GM13977 (cell line): ENCODE measurements at regions not wholly inside any gene's neighbourhood (a gene's known extent, or its start where the extent isn't known, plus 50 kb on each side); places are given as distances from the start of the nearest gene placed in this dataset.
"Not testable (repeated sequence)": the region's sequence is repeated elsewhere in the genome, so short reads cannot be mapped to it uniquely, and the experiment has no call there.

Experiments
- DNase-seq: peaks from one replicate; pipeline ENCODE4 v3.0.0; 2012; ENCODE audit warnings: low spot score
- in situ Hi-C: fragments of 300-500 bp; cut with MboI; formaldehyde crosslinking; loops from one replicate; pipeline ENCODE4 v1.12.0; 2022; ENCODE audit warnings: low sequenced_read_pairs, low pct_unique_long_range_greater_than_20kb, mixed read lengths, inconsistent platforms; ENCODE audit not compliant: unreplicated experiment
- TF ChIP-seq, protein P1 (sequence below): IDR thresholded peaks from 2 replicates; pipeline ENCODE4 v1.5.1; 2012; ENCODE audit warnings: mild to moderate bottlenecking, control low read depth; ENCODE audit not compliant: insufficient read depth; ENCODE audit errors: extremely low read depth, missing control alignments

DNA sequence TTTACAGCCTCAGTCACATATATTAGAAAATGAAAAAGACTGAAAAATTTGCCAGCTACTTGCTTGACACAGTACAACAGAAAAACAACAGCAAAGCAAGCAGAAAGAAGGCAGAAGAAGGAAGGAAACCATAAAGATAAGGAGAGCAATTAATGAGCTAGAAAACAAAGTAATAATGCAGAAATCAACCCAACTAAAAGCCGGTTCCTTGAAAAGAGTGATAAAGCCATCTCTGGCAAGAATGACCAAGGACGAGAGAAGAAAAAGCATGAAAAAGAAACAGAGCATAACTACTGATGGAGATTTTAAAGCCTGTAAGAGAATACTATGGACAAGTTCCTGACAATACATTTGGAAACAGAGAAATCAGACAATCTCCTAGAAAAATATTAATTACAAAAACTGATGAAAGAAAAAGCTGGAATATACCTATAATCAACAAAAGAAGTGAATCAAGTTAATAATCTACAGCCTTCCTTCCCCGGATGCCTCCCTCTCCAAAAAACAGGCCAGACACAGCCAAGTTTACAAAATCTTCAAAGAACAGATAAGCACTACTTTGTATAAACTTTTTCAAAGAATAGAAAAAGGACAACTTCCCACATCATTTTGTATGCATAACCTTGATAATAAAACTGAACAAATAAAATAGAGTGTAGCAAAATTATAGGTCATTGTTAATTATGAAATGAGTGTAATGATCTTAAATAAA is 204.0 kb downstream of the BAMBI start:
- DNase-seq, result no peak
- in situ Hi-C loops, result no loop called here
- TF ChIP-seq, protein P1, sequence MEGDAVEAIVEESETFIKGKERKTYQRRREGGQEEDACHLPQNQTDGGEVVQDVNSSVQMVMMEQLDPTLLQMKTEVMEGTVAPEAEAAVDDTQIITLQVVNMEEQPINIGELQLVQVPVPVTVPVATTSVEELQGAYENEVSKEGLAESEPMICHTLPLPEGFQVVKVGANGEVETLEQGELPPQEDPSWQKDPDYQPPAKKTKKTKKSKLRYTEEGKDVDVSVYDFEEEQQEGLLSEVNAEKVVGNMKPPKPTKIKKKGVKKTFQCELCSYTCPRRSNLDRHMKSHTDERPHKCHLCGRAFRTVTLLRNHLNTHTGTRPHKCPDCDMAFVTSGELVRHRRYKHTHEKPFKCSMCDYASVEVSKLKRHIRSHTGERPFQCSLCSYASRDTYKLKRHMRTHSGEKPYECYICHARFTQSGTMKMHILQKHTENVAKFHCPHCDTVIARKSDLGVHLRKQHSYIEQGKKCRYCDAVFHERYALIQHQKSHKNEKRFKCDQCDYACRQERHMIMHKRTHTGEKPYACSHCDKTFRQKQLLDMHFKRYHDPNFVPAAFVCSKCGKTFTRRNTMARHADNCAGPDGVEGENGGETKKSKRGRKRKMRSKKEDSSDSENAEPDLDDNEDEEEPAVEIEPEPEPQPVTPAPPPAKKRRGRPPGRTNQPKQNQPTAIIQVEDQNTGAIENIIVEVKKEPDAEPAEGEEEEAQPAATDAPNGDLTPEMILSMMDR, result no peak

DNA sequence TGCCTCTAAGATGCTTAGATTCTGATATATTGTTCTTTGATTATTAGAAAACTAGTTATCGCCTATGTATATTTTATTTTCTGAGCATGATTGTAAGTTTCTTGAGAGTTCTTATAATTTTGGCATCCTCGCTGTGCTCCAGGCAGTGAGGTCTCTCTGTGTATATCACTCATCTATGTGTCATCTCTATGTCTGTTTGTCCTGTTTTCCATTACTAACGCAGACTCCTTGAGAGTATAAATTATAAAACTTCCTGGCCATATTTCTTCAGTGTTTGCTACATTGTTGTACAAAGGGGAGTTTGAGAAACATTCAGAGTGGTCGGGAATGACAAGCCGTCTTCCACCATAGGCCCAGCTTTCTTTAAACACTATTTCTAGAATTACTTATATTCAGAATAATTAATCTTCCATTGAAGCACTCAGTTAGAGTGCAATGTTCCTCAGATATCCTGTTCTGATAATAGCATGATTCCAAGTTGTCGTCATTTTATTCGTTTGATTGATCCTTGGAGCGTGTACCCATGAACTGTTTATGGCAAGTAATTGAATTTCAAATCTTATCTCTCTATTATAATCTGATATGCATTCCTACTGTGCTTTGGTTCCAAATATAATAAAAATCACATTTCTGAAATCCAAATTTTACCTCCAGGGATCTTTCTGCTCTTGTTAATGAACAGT is 206.6 kb downstream of the BAMBI start:
- TF ChIP-seq, protein P1, result no peak
- in situ Hi-C loops, result no loop called here
- DNase-seq, result no peak

DNA sequence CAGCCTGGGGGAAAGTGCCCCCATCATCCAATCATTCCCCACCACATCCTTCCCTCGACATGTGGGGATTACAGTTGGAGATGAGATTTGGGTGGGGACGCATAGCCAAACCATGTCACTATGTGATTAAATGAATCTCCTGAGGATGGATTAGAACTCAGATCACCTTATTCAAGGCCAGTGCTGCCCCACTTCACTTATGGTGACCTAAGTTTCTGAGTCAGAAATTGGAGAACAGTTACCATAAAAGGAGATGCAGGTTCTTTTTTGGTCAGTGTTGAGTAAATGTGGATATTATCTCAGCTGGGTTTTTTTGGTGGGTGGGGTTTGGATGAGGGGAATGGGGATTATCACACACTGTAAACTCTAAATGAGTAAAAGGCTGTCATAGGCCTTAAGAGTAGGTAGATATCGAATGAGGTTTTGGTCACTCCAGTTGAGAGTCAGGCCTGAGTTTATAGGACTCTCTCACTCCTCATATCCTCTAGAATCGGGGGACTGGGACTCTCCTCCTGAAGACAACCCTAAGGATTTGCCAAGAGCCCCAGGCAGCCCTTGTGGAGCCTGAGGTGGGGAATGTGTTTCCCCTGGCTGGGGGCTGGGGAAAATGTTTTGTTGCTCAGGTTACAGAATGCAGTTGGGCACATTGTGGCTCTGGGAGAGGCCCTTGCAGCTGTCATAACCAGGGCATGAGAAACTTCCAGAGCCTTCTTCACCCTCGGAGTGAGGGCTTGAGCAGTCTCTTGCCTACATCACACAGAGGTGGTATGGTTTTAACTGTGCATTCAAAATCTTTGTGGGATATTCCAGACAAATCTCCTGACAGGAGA is 213.0 kb downstream of the BAMBI start:
- TF ChIP-seq, protein P1, result no peak
- DNase-seq, result no peak
- in situ Hi-C loops, result no loop called here

DNA sequence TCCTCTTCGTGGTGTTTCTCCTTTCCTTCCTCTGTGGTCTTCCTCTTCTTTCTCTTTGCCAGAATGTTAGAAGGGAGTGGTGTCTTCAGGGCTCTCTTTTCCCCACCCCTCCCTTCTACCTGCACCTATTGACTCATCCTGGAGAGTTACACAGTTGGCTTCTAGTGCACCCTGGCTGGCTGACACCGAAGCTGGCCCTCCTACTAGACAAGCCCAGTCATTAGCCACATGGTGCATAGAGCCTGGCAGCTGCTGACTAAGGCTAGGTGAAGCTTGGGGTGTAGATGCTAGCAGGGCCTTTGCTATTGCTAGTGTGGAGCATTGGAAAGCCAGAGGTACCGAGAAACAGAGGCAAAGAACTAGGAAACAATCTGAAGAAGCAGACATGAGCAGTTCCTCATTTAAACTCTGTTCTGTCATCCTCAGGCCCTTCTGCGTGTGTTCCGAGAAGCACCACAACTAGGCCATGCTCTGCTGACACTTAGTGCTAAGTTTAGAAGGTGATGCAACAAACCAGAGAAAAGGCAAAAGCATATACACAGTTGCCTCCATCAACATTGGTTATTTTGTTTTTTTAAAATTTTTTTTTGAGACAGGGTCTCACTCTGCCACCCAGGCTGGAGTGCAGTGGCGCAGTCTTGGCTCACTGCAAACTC is 213.9 kb downstream of the BAMBI start:
- TF ChIP-seq, protein P1, result no peak
- DNase-seq, result no peak
- in situ Hi-C loops, result no loop called here

DNA sequence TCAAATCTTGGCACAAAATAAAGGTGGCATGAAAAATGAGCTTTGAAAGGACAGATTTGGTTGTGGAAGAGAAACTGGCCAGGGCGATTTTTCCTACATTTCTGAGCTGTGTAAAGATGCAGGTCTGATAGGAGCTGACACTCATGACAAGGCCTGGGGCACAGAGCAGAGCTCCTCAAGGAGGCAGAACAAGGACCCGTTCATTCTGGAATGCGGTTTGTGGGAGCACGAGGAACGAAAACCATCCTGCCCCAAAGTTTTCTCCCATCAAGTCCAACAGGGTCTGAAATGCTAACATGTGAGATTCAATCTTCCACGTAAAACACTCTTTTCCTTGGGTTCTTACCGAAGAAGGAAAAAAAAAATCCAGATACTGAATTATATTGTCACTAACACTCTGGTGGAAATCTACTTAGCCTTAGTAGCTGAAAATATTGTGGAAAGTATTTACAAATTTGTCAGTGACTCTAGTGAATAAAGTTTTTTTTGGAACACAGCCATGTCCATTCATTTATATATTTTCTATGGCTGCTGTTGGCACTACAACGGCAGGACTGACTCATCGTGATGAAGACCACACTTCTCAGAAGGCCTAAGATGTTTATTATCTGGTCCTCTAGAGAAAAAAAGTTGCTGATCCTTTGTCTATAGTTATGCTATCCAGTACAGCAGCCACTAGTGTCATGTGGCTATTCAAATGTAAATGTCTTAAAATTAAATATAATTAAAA is 215.7 kb downstream of the BAMBI start:
- TF ChIP-seq, protein P1, result no peak
- DNase-seq, result no peak
- in situ Hi-C loops, result no loop called here

GRCh38 chr10:28894146-28894545 is 216.8 kb downstream of the BAMBI start:
- TF ChIP-seq, protein P1, result no peak
- in situ Hi-C loops, result no loop called here
- DNase-seq, result no peak

- DNase-seq, in situ Hi-C loops: not testable (repeated sequence)
Observed at GRCh38 chr10:28895671-28896070, 218.3 kb downstream of the BAMBI start.

- DNase-seq, in situ Hi-C loops: not testable (repeated sequence)
Observed at GRCh38 chr10:28896791-28897409, 219.6 kb downstream of the BAMBI start.
